Endothelial cell of umbilical vein (primary cell): ENCODE measurements at regions not wholly inside any gene's neighbourhood (a gene's known extent, or its start where the extent isn't known, plus 50 kb on each side); places are given as distances from the start of the nearest gene placed in this dataset.

Experiments
- BruUV-seq: library from RNA; stranded (reverse); fragments of 400-500 nt; replicated peaks from 2 replicates; lab custom pipeline; 2021; lab: Mats Ljungman, UMichigan
- CTCF ChIA-PET: fragments of 300-600, 350-600 bp; sonication (Branson Sonifier 250); formaldehyde crosslinking; loops from one replicate; lab custom pipeline; 2021; ENCODE audit warnings: antibody characterized with exemption, inconsistent platforms; lab: Charles Lee
- POLR2A ChIA-PET: fragments of 300-600, 350-600 bp; sonication (Branson Sonifier 250); formaldehyde crosslinking; loops from one replicate; lab custom pipeline; 2021; ENCODE audit warnings: antibody characterized with exemption, inconsistent platforms; lab: Charles Lee
- DNase-seq: peaks from one replicate; pipeline ENCODE4 v3.0.0-alpha.2; 2011; ENCODE audit warnings: low read depth, low spot score
- FAIRE-seq: peaks from 2 replicates; lab custom pipeline; 2011; peaks lifted over from hg19 to GRCh38; lab: Jason Lieb, UNC
- H2AFZ ChIP-seq: 2 replicates; pipeline ENCODE4 v1.6.0; 2012; ENCODE audit warnings: low read depth, low read length, control low read depth, inconsistent platforms
- H3K27ac ChIP-seq: 2 replicates; pipeline ENCODE4 v1.5.1; 2011; ENCODE audit warnings: low read depth, mild to moderate bottlenecking, control low read depth, low read length, moderate library complexity; ENCODE audit not compliant: insufficient read depth
- H3K27me3 ChIP-seq, 2 experiments: 2 replicates each; pipeline versions ENCODE4 v1.6.0 to v1.6.1; 2011; ENCODE audit warnings: low read length in 2 of 2, mixed read lengths in 1 of 2; ENCODE audit not compliant: control insufficient read depth in 2 of 2, insufficient read depth in 2 of 2
- H3K36me3 ChIP-seq, 2 experiments: 2 replicates in 1 of 2; 3 replicates in 1 of 2; pipeline ENCODE4 v1.5.1; 2011; ENCODE audit warnings: low read length in 2 of 2, mild to moderate bottlenecking in 1 of 2, moderate library complexity in 1 of 2; ENCODE audit not compliant: control insufficient read depth in 2 of 2, insufficient read depth in 2 of 2; ENCODE audit errors: extremely low read depth in 1 of 2
- H3K4me1 ChIP-seq: 3 replicates; pipeline ENCODE4 v1.5.1; 2011; ENCODE audit warnings: mild to moderate bottlenecking, low read length; ENCODE audit not compliant: control insufficient read depth, insufficient read depth; ENCODE audit errors: extremely low read depth
- H3K4me2 ChIP-seq: 2 replicates; pipeline ENCODE4 v1.6.1; 2011; ENCODE audit warnings: low read length, control low read depth, mixed read lengths; ENCODE audit not compliant: insufficient read depth
- H3K4me3 ChIP-seq, 3 experiments: fragments of 200-600 bp in 1 of 3; sonication (generic), shearing (Covaris generic) in 1 of 3; replicated peaks in 1 of 3; 2 replicates each; pipeline ENCODE4 v1.5.1; 2011 to 2016; ENCODE audit warnings: control low read depth in 3 of 3, low read length in 3 of 3, mild to moderate bottlenecking in 2 of 3, inconsistent platforms in 1 of 3, low read depth in 1 of 3, moderate library complexity in 1 of 3; ENCODE audit not compliant: insufficient read depth in 1 of 3
- H3K79me2 ChIP-seq: 2 replicates; pipeline ENCODE4 v1.6.0; 2012; ENCODE audit warnings: low read length, inconsistent platforms; ENCODE audit not compliant: control insufficient read depth, insufficient read depth
- H3K9ac ChIP-seq: replicated peaks from 2 replicates; pipeline ENCODE3; 2011; ENCODE audit warnings: low read length, control low read depth; ENCODE audit not compliant: insufficient read depth; ENCODE audit errors: extremely low read depth
- H3K9me1 ChIP-seq: replicated peaks from 3 replicates; pipeline ENCODE4 v1.6.0; 2011; ENCODE audit warnings: mild to moderate bottlenecking, low read length; ENCODE audit not compliant: control insufficient read depth, insufficient read depth; ENCODE audit errors: extremely low read depth
- H3K9me3 ChIP-seq: replicated peaks from 2 replicates; pipeline ENCODE4 v1.5.1; 2012; ENCODE audit warnings: low read length, inconsistent platforms; ENCODE audit not compliant: control insufficient read depth, insufficient read depth
- H4K20me1 ChIP-seq: replicated peaks from 2 replicates; pipeline ENCODE3; 2011; ENCODE audit warnings: mild to moderate bottlenecking, low read length; ENCODE audit not compliant: control insufficient read depth, insufficient read depth; ENCODE audit errors: extremely low read depth
- EZH2 ChIP-seq: IDR thresholded peaks from 2 replicates; pipeline ENCODE4 v1.6.1; 2012; ENCODE audit warnings: borderline replicate concordance, low read depth, mild to moderate bottlenecking, moderate library complexity, low read length, inconsistent platforms; ENCODE audit not compliant: severe bottlenecking
- FOS ChIP-seq: IDR thresholded peaks from 2 replicates; pipeline ENCODE4 v1.6.1; 2011; ENCODE audit warnings: mild to moderate bottlenecking, low read length, moderate library complexity, borderline replicate concordance; ENCODE audit not compliant: insufficient read depth
- GATA2 ChIP-seq: IDR thresholded peaks from 2 replicates; pipeline ENCODE4 v1.7.0; 2011; ENCODE audit warnings: low read depth, mild to moderate bottlenecking, moderate library complexity, mixed read lengths, low read length; ENCODE audit not compliant: insufficient read length, insufficient read depth
- JUN ChIP-seq: IDR thresholded peaks from 2 replicates; pipeline ENCODE4 v1.6.1; 2011; ENCODE audit warnings: borderline replicate concordance, low read depth; ENCODE audit not compliant: insufficient read length, insufficient read depth
- MYC ChIP-seq: IDR thresholded peaks from one replicate; pipeline ENCODE4 v1.6.1; 2011; ENCODE audit warnings: mild to moderate bottlenecking, low read depth, low read length
- POLR2A ChIP-seq: IDR thresholded peaks from 2 replicates; pipeline ENCODE4 v1.6.1; 2012; ENCODE audit warnings: low read depth, mild to moderate bottlenecking, control low read depth, low read length
- POLR2AphosphoS5 ChIP-seq: IDR thresholded peaks from 2 replicates; pipeline ENCODE4 v1.6.1; 2012; ENCODE audit warnings: low read depth, mild to moderate bottlenecking, control low read depth, low read length, moderate library complexity; ENCODE audit not compliant: insufficient read depth
- dilution Hi-C: fragments of 300-500 bp; cut with MboI; formaldehyde crosslinking; loops from one replicate; pipeline ENCODE4 v1.15.0; 2019; ENCODE audit warnings: low sequenced_read_pairs; ENCODE audit not compliant: extremely low pct_ligation_motif_present
- intact Hi-C: fragments of 100-400 bp; cut with micrococcal nuclease; formaldehyde crosslinking; loops from one replicate; pipeline ENCODE4 v1.10.0; 2022
- TF ChIP-seq, protein P1 (sequence below), 2 donors: IDR thresholded peaks; 1 replicate in 1 of 2; 2 replicates in 1 of 2; pipeline ENCODE4 v1.5.1; 2011; ENCODE audit warnings: low read length in 2 of 2, mild to moderate bottlenecking in 2 of 2, moderate library complexity in 2 of 2, control low read depth in 1 of 2, inconsistent platforms in 1 of 2, low read depth in 1 of 2; ENCODE audit not compliant: insufficient read depth in 1 of 2; ENCODE audit errors: extremely low read depth in 1 of 2
- TF ChIP-seq, protein P2 (sequence below): IDR thresholded peaks from 2 replicates; pipeline ENCODE4 v1.6.1; 2011; ENCODE audit not compliant: insufficient read depth, insufficient read length

DNA sequence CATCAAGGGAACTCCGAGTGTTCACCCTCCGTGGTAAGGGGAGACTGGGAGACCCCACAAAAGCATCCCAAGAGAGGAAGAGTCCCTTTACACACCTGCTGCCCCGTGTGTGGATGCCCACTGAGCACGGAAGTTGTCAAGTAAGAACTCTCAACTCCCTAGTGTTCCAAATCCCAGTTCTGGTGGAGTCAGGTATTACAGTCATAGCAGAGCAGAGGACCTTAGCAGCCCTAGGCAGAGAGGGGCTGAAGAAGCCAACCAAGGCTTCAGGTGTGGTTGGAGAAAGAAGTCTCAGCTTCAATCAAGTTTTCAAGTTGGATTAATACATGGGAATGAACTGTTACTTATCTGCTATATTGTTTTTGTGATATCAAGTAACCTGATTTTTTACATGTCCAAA is 512.5 kb downstream of the RNF144A start:
- no TSS peak for BruUV-seq
- H3K36me3 ChIP-seq: no peaks in the 10 kb centered on the region
- no peaks in the 10 kb centered on the region for H3K4me1 ChIP-seq
- H3K79me2 ChIP-seq: no peaks in the 10 kb centered on the region
- TF ChIP-seq EZH2: no peak
- TF ChIP-seq GATA2: no peak
- TF ChIP-seq FOS: no peak
- TF ChIP-seq, protein P1, sequence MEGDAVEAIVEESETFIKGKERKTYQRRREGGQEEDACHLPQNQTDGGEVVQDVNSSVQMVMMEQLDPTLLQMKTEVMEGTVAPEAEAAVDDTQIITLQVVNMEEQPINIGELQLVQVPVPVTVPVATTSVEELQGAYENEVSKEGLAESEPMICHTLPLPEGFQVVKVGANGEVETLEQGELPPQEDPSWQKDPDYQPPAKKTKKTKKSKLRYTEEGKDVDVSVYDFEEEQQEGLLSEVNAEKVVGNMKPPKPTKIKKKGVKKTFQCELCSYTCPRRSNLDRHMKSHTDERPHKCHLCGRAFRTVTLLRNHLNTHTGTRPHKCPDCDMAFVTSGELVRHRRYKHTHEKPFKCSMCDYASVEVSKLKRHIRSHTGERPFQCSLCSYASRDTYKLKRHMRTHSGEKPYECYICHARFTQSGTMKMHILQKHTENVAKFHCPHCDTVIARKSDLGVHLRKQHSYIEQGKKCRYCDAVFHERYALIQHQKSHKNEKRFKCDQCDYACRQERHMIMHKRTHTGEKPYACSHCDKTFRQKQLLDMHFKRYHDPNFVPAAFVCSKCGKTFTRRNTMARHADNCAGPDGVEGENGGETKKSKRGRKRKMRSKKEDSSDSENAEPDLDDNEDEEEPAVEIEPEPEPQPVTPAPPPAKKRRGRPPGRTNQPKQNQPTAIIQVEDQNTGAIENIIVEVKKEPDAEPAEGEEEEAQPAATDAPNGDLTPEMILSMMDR (IDR thresholded peaks at IDR 0.05; ENCODE audit: extremely low read depth in 1 of 2, insufficient read depth in 1 of 2, low read depth in 1 of 2, low read length in 2 of 2): no peak
- TF ChIP-seq MYC: no peak
- TF ChIP-seq JUN: no peak
- TF ChIP-seq, protein P2, sequence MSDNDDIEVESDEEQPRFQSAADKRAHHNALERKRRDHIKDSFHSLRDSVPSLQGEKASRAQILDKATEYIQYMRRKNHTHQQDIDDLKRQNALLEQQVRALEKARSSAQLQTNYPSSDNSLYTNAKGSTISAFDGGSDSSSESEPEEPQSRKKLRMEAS: no peak
- no peak for TF ChIP-seq POLR2A
- TF ChIP-seq POLR2AphosphoS5: no peak
- ChIA-PET POLR2A (interaction anchor here (2.1 kb wide), 1 partner anchor 1252 kb away, joined by 7 read pairs; the partner anchor contains the start of gene ID2), CTCF (interaction anchor here (3.1 kb wide), 1 partner anchor 1259 kb away, joined by 82 read pairs; no protein-coding TSS in a partner anchor)
- FAIRE-seq (no peak), DNase-seq (no peak)
- dilution Hi-C loops (no loop called here), intact Hi-C loops (loop anchor here (5.0 kb wide), 1 partner anchor 1333 kb away; no protein-coding TSS in a partner anchor)
- H3K27ac ChIP-seq: no peak overlapping the region
- no peaks in the 10 kb centered on the region for H3K9me3 ChIP-seq
- H3K4me3 ChIP-seq: no peak overlapping the region
- H3K27me3 ChIP-seq: no peaks in the 10 kb centered on the region
- H4K20me1 ChIP-seq: no peaks in the 10 kb centered on the region
- no peak overlapping the region for H2AFZ ChIP-seq
- H3K9ac ChIP-seq: no peak overlapping the region
- no peaks in the 10 kb centered on the region for H3K9me1 ChIP-seq
- no peak overlapping the region for H3K4me2 ChIP-seq
